ENCODE measurements at regions not wholly inside any gene's neighbourhood (a gene's known extent, or its start where the extent isn't known, plus 50 kb on each side); places are given as distances from the start of the nearest gene placed in this dataset.

- Histone ChIP-seq H3K36me3 (ENCODE audit: low read depth) (no peaks in the 10 kb centered on the region), H3K27me3 (ENCODE audit: insufficient read depth, low read depth) (no peaks in the 10 kb centered on the region), H3K9me3 (ENCODE audit: insufficient read depth, low read depth) (no peaks in the 10 kb centered on the region), H3F3A (ENCODE audit: insufficient read depth, low read depth) (no peaks in the 10 kb centered on the region), H2AFZ (no peak overlapping the region), H3K4me3 (no peak overlapping the region), H3K4me2 (no peak overlapping the region), H3K9me2 (ENCODE audit: insufficient read depth) (no peaks in the 10 kb centered on the region), H3K27ac (no peak overlapping the region), H3K4me1 (replicated peaks; ENCODE audit: insufficient read depth) (peaks cover 10% of the 10 kb centered on the region; the same call in 1 of the 2 replicates), H4K20me1 (ENCODE audit: insufficient read depth) (no peaks in the 10 kb centered on the region), H3K79me2 (ENCODE audit: low read depth) (no peaks in the 10 kb centered on the region)
- ChIA-PET CTCF (no interaction called here), POLR2A (ENCODE audit: unreplicated experiment) (no interaction called here)
- intact Hi-C loops (cut with micrococcal nuclease; ENCODE audit: unreplicated experiment), result no loop called here
- BruUV-seq (replicated peaks), result no TSS peak
- TF ChIP-seq, protein P1, sequence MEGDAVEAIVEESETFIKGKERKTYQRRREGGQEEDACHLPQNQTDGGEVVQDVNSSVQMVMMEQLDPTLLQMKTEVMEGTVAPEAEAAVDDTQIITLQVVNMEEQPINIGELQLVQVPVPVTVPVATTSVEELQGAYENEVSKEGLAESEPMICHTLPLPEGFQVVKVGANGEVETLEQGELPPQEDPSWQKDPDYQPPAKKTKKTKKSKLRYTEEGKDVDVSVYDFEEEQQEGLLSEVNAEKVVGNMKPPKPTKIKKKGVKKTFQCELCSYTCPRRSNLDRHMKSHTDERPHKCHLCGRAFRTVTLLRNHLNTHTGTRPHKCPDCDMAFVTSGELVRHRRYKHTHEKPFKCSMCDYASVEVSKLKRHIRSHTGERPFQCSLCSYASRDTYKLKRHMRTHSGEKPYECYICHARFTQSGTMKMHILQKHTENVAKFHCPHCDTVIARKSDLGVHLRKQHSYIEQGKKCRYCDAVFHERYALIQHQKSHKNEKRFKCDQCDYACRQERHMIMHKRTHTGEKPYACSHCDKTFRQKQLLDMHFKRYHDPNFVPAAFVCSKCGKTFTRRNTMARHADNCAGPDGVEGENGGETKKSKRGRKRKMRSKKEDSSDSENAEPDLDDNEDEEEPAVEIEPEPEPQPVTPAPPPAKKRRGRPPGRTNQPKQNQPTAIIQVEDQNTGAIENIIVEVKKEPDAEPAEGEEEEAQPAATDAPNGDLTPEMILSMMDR (conservative IDR thresholded peaks at IDR 0.05), result no peak
- no peak for TF ChIP-seq EZH2 (IDR thresholded peaks at IDR 0.05; ENCODE audit: low read depth)
- no peak for DNase-seq
These were observed 245.3 kb upstream of the NBEA start for GRCh38 chr13:34696741-34697140.

- Histone ChIP-seq H3K9me3 (ENCODE audit: insufficient read depth, low read depth) (no peaks in the 10 kb centered on the region), H2AFZ (no peak overlapping the region), H3K9me2 (ENCODE audit: insufficient read depth) (no peaks in the 10 kb centered on the region), H3K36me3 (ENCODE audit: low read depth) (no peaks in the 10 kb centered on the region), H3K27me3 (ENCODE audit: insufficient read depth, low read depth) (no peaks in the 10 kb centered on the region), H3K4me3 (no peak overlapping the region), H4K20me1 (ENCODE audit: insufficient read depth) (no peaks in the 10 kb centered on the region), H3K4me2 (no peak overlapping the region), H3K4me1 (replicated peaks; ENCODE audit: insufficient read depth) (peaks cover 10% of the 10 kb centered on the region; the same call in 1 of the 2 replicates), H3K27ac (no peak overlapping the region), H3F3A (ENCODE audit: insufficient read depth, low read depth) (no peaks in the 10 kb centered on the region), H3K79me2 (ENCODE audit: low read depth) (no peaks in the 10 kb centered on the region)
- DNase-seq, result no peak
- intact Hi-C loops (cut with micrococcal nuclease; ENCODE audit: unreplicated experiment), result no loop called here
- POLR2A ChIA-PET (ENCODE audit: unreplicated experiment), result no interaction called here
- TF ChIP-seq EZH2 (IDR thresholded peaks at IDR 0.05; ENCODE audit: low read depth), result no peak
- TF ChIP-seq, protein P1 (conservative IDR thresholded peaks at IDR 0.05), result no peak
- CTCF ChIA-PET, result no interaction called here
- BruUV-seq (replicated peaks), result no TSS peak
These were observed 243.1 kb upstream of the NBEA start for GRCh38 chr13:34698945-34699344.

- Histone ChIP-seq H3F3A (ENCODE audit: insufficient read depth, low read depth) (no peaks in the 10 kb centered on the region), H3K27me3 (ENCODE audit: insufficient read depth, low read depth) (no peaks in the 10 kb centered on the region), H3K36me3 (ENCODE audit: low read depth) (no peaks in the 10 kb centered on the region), H3K9me2 (ENCODE audit: insufficient read depth) (no peaks in the 10 kb centered on the region), H3K4me3 (no peak overlapping the region), H4K20me1 (ENCODE audit: insufficient read depth) (no peaks in the 10 kb centered on the region), H3K27ac (no peak overlapping the region), H2AFZ (no peak overlapping the region), H3K9me3 (ENCODE audit: insufficient read depth, low read depth) (no peaks in the 10 kb centered on the region), H3K4me2 (no peak overlapping the region), H3K79me2 (ENCODE audit: low read depth) (no peaks in the 10 kb centered on the region), H3K4me1 (replicated peaks; ENCODE audit: insufficient read depth) (peaks cover 10% of the 10 kb centered on the region; the same call in 1 of the 2 replicates)
- DNase-seq, result no peak
- ChIA-PET POLR2A (ENCODE audit: unreplicated experiment) (no interaction called here), CTCF (no interaction called here)
- intact Hi-C loops (cut with micrococcal nuclease; ENCODE audit: unreplicated experiment), result no loop called here
- no TSS peak for BruUV-seq (replicated peaks)
- no peak for TF ChIP-seq EZH2 (IDR thresholded peaks at IDR 0.05; ENCODE audit: low read depth)
- TF ChIP-seq, protein P1 (conservative IDR thresholded peaks at IDR 0.05), result no peak
These were observed 241.9 kb upstream of the NBEA start for GRCh38 chr13:34700155-34700554.
